Panc1 (cell line): ENCODE measurements at regions not wholly inside any gene's neighbourhood (a gene's known extent, or its start where the extent isn't known, plus 50 kb on each side); places are given as distances from the start of the nearest gene placed in this dataset.

Source experiments
- CTCF ChIP-seq: fragments of 450-650 bp; IDR thresholded peaks from 2 replicates; pipeline ENCODE4 v1.5.1; 2017; ENCODE audit warnings: mild to moderate bottlenecking
- POLR2AphosphoS5 ChIP-seq: IDR thresholded peaks from 2 replicates; pipeline ENCODE4 v1.6.1; 2012; ENCODE audit warnings: mild to moderate bottlenecking, low read depth, low read length, moderate library complexity
- SIN3A ChIP-seq: IDR thresholded peaks from 2 replicates; pipeline ENCODE4 v1.6.1; 2012; ENCODE audit warnings: low read depth, mild to moderate bottlenecking, low read length, moderate library complexity, borderline replicate concordance; ENCODE audit not compliant: insufficient read depth
- TF ChIP-seq, protein P1 (sequence below), 2 experiments: IDR thresholded peaks; 2 replicates each; pipeline ENCODE4 v1.6.1; 2011 to 2012; ENCODE audit warnings: low read depth in 2 of 2, control low read depth in 1 of 2, low read length in 1 of 2, mild to moderate bottlenecking in 1 of 2, moderate library complexity in 1 of 2; ENCODE audit not compliant: insufficient read depth in 1 of 2

DNA sequence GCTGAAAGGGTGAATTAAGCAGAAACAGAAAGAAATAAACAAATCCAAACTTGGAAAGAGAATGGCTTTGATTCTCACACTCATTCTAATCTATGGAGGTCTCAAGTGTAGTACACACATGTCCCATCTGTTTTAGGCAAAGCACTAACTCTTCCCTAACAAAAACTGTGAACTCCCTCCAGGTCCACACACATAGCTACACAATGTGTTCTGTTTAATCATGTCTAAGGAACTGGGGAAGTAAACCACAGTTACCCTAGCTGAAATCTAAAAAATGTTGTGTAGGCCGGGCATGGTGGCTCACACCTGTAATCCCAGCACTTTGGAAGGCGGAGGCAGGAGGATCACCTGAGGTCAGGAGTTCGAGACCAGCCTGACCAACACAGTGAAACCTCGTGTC is 118.7 kb upstream of the FST start:
- TF ChIP-seq POLR2AphosphoS5 (no peak), CTCF (no peak), SIN3A (no peak)
- TF ChIP-seq, protein P1, sequence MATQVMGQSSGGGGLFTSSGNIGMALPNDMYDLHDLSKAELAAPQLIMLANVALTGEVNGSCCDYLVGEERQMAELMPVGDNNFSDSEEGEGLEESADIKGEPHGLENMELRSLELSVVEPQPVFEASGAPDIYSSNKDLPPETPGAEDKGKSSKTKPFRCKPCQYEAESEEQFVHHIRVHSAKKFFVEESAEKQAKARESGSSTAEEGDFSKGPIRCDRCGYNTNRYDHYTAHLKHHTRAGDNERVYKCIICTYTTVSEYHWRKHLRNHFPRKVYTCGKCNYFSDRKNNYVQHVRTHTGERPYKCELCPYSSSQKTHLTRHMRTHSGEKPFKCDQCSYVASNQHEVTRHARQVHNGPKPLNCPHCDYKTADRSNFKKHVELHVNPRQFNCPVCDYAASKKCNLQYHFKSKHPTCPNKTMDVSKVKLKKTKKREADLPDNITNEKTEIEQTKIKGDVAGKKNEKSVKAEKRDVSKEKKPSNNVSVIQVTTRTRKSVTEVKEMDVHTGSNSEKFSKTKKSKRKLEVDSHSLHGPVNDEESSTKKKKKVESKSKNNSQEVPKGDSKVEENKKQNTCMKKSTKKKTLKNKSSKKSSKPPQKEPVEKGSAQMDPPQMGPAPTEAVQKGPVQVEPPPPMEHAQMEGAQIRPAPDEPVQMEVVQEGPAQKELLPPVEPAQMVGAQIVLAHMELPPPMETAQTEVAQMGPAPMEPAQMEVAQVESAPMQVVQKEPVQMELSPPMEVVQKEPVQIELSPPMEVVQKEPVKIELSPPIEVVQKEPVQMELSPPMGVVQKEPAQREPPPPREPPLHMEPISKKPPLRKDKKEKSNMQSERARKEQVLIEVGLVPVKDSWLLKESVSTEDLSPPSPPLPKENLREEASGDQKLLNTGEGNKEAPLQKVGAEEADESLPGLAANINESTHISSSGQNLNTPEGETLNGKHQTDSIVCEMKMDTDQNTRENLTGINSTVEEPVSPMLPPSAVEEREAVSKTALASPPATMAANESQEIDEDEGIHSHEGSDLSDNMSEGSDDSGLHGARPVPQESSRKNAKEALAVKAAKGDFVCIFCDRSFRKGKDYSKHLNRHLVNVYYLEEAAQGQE (IDR thresholded peaks at IDR 0.05; ENCODE audit: insufficient read depth in 1 of 2, low read depth in 2 of 2, low read length in 1 of 2): no peak
